DOHH2 (cell line): ENCODE measurements at regions not wholly inside any gene's neighbourhood (a gene's known extent, or its start where the extent isn't known, plus 50 kb on each side); places are given as distances from the start of the nearest gene placed in this dataset.

ENCODE experiments used
- CTCF ChIP-seq: fragments of 200-600 bp; sonication (generic); IDR thresholded peaks from one replicate; pipeline ENCODE4 v1.5.1; 2014; ENCODE audit warnings: antibody characterized with exemption, mild to moderate bottlenecking, low read depth, low read length; ENCODE audit not compliant: poor library complexity, severe bottlenecking
- EZH2phosphoT487 ChIP-seq: fragments of 200-600 bp; sonication (generic); IDR thresholded peaks from 2 replicates; pipeline ENCODE4 v1.6.1; 2017; ENCODE audit warnings: borderline replicate concordance, mild to moderate bottlenecking, antibody characterized with exemption, low read length, moderate library complexity, mixed read lengths

- TF ChIP-seq CTCF (no peak), EZH2phosphoT487 (no peak)
These were observed 765.3 kb downstream of the TBL1XR1 start for GRCh38 chr3:176431991-176432390.
